Vagina (tissue), 2 donors: ENCODE measurements at regions not wholly inside any gene's neighbourhood (a gene's known extent, or its start where the extent isn't known, plus 50 kb on each side); places are given as distances from the start of the nearest gene placed in this dataset.

Experiments
- CTCF ChIP-seq, 3 experiments: fragments of 450-650 bp in 2 of 3; fragments of 200-600 bp in 1 of 3; sonication (generic) in 1 of 3; IDR thresholded peaks; one replicate each; pipeline ENCODE4 v1.5.1; 2017 to 2019; ENCODE audit warnings: antibody characterized with exemption in 3 of 3, mild to moderate bottlenecking in 2 of 3, moderate library complexity in 2 of 3
- POLR2A ChIP-seq, 2 donors: fragments of 450-650 bp; IDR thresholded peaks; one replicate each; pipeline ENCODE4 v1.6.1; 2017; ENCODE audit warnings: antibody characterized with exemption in 2 of 2, mild to moderate bottlenecking in 2 of 2, moderate library complexity in 2 of 2

- TF ChIP-seq CTCF (IDR thresholded peaks at IDR 0.05) (no peak), POLR2A (IDR thresholded peaks at IDR 0.05) (no peak)
Observed at GRCh38 chr6:25180630-25181349, 98.4 kb upstream of the CARMIL1 start.
